NCI-H1417 (cell line): ENCODE measurements at regions not wholly inside any gene's neighbourhood (a gene's known extent, or its start where the extent isn't known, plus 50 kb on each side); places are given as distances from the start of the nearest gene placed in this dataset.
"Not testable (repeated sequence)": the region's sequence is repeated elsewhere in the genome, so short reads cannot be mapped to it uniquely, and the experiment has no call there.

Source experiments
- DNase-seq, 3 experiments: peaks; one replicate each; lab custom pipeline; 2025; lab: John Stamatoyannopoulos, UW

DNA sequence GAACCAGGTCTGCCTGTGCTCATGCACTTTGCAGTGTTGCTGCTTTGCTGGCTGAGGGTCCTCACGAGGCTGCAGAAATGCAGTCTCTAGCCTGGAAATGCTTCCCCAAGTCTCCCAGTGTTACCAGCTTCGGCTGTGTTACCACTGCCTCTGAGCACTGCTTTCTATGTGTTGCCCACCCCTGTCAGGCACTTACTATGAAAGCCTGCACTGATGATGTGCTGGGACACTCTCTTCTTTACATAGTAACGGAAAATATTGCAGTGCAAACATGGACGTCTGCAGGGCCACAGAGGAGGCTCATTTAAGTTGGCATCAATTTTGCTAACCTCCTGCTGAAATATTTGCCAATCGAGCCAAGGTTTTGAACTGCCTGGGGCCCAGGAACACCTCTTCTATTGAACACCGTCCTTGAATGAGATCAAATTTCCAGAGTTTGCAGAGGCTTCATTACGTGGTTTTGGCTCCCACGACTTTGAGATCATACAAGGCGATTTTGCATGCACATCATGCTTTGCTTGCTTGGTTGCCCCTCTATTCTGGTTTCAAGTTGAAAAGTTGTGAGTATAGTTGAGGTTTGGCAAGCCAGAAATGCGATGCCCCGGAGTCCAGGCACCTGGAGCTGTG lies 404.7 kb upstream of the PODXL start:
- peak in 2 of 3 experiments; percentile 28 to 54 for DNase-seq

DNA sequence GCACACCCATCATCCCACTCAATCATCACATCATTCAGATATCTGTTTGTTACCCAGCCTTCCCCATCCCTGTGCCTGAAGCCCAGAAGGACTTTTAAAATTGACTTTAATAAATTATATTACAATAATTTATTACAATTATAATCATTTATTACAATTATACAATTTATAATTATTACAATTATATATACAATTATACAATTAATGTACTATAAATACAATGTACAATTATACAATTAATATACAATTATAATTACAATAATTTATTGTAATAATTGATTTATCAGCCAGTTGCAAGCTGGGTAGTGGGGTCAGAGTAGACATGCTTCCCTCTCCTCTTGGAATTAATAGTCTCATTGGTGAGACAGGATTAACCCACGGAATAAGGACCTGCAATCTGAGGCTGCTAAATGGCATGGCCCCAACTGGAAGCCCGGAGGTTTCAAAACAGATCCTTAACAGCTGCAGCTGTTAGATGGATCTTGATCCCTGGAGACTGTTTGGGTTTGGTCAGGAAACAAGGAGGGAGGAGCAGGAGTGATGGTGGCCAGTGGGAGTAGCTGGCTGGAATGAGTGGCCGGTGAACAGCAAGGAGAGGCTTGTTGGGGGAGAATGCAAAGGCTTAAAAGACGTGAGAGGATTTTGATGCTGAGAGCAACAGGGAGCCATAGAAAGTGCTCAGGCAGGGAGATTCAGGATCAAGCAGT lies 402.8 kb upstream of the PODXL start:
- DNase-seq, result no peak

DNA sequence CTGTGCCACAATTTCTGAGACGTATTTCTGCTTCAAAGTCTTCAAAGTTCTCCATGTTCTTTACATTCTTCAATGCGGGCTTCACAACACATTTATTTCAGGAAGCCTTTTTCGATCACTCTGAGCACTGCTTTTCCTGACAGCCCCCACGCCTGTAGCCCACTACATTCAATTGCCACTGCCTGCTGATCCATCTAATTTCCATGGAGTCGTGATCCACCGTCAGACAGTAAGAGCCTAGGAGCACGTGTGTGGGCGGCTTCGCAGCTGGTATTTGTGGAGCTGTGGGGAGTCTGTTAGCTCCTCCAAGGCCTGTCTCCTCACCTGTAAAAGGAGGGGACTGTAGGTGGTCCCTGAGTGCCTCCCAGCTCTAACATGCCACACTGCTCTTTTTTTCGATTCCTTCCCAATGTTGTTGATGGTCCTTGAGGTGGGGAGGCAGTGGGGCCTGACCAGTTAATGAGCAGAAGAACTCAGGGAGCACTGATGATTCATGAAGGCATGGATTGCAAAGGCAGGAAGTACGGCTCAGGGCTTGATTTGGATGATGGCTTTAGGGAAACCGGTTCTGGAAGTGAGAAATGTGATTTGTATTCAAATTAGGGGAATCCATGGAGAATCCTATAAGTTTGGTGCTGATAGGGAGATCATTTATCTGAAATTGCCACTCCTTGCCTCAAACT lies 401.1 kb upstream of the PODXL start:
- no peak for DNase-seq

DNA sequence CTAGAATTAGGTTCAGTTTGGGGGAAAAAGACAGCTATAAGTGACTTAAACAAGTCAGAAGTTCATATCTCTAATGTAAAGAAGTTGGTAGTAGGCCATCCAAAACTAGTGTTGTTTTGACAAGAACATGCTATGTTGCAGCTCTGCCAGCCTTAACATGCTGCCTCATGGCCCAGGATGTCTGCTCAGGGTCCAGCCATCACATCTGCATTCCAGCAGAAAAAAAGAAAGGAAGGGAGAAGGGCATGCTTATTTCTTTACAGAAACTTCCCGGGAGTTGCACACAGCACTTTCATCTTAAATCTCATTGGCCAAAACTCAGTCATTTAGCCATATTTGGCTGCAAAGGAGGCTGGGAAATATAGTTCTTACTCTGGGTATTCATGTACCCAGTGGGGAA lies 400.4 kb upstream of the PODXL start:
- no peak for DNase-seq

DNA sequence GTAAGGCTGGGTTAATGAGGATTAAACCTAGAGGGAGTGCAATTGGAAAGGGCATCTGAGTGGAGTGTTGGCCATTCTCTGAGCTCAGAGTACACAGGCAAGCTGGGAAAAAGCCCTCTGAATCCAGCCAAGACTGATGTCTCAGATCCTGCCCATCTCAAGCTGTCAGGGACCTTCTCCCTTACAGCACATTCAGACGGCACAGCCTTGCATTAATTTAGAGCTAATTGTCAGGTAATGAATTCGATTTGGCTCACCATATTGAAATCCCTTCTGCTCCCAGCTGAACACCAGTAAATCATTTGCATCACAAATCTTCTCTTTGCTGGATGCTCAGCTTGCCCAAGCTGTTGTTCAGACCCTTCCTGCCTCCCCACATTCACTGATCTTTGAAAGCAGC lies 399.3 kb upstream of the PODXL start:
- DNase-seq, result no peak

DNA sequence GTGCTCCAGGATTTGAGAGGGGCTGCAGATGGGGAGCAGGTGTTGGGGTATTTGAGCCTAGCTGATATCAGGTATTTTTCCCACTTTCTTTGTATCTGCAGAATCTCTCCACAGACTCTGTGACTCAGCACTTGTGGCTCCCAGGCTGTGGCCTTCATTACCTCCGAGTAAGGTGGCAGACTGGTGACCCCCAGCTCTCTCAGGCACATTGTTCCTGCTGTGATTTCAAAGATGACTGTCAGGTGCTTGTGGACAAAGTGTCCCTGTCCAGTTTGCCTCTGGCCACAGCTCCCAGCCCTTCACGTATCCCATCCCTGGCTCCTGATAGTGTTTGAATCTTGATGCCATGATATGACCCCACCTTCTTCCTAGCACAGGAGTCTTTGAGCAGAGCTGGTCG lies 396.8 kb upstream of the PODXL start:
- DNase-seq, result no peak

DNA sequence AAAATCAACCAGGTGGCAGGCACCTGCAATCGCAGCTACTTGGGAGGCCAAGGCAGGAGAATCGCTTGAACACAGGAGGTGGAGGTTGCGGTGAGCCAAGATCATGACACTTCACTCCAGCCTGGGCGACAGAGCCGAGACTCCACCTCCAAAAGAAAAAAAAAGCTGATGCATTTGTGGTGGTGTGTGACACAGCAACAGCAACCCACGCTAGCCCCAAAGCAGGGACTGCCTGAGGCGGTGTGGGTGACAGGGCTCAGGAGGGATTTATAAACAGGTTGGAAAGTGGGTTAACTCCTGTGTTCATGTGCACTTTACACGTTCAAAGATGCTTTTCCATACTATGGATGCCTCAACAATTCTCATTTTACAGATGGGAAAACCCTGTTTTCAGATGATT lies 395.9 kb upstream of the PODXL start:
- no peak for DNase-seq

DNA sequence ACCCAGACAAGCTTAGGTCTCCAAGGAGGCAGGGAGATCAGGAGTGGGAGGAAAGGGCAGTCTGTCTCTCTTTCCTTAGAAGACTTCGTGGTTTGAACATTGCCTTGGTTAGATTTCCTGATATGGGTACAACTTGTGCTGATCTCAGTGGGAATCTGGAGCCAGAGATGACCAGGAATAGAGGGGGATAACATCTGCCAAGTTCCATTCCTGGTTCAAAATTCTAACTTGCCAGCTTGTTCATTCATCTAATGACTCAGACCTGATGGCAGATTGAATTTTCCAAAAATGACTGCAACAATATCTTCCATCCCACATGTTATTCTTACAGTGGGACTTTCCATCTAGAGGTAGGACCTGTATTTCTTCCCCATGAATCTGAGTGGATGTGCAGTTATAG lies 394.3 kb upstream of the PODXL start:
- DNase-seq, result no peak

DNA sequence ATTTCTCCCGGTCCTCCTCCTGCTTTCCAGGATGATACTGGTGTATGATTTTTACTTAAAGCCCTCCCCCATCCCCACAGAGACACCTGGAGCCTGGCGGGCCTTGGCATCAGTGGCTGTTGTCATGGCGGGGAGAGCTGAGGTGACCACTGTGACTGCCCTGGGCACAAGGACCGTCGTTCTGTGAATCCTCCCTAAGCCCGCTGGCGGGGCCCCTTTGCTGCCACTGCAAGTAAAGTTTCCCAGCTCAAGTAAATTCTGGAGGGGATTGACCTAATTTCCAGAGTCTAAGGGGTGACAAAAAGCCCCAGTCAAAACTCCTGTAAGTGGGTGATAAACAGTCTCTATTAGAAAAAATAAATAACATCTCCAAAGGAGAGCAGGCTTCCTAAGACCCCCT lies 393.2 kb upstream of the PODXL start:
- no peak for DNase-seq

DNA sequence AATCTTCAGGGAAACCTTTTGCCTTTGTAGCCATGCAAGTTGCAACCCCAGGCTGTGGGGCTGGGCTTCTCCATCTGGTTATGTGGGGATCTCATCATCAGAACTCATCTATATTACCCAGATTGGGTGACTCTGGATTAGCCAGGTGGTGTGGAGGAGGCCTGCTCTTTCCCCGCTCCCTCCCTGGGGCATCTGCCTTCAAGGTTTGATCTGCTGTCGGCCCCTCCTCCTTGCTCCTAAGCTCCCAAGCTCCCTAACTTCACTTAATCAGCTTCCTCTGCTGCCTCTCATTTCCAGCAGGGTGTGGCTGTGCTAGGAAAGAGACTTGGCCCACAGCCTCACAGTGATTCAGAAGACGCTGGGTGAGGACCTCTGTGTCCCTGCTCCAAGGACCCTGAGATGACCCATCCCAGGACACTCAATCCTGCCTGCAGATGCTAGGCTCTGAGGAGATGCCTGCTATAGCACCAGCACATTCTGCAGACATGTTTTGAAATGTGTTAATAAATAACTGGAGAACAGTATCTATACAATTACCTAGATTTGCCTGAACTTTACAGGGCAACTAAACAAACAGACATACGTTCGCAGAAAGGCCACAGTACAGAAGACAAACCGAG lies 392.1 kb upstream of the PODXL start:
- no peak for DNase-seq

DNA sequence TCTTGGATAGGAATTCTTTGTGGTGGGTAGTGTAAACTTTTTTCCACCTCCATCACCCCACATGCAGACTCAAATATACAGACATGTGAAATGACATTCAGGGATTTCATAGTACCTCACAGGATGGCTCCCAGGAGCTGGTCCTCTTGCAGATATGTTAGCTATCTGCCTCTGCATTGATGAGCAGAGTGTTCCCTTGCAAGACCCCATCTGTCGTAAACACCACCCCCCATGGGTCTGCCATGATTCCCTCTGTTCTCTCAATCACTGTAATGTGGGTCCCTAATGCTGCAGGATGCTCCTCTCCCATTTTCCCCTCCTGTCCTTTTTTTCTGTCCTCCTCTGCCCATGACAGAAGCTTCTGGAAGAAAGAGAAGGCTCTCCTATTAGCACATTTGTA lies 391.2 kb upstream of the PODXL start:
- DNase-seq, result no peak

DNA sequence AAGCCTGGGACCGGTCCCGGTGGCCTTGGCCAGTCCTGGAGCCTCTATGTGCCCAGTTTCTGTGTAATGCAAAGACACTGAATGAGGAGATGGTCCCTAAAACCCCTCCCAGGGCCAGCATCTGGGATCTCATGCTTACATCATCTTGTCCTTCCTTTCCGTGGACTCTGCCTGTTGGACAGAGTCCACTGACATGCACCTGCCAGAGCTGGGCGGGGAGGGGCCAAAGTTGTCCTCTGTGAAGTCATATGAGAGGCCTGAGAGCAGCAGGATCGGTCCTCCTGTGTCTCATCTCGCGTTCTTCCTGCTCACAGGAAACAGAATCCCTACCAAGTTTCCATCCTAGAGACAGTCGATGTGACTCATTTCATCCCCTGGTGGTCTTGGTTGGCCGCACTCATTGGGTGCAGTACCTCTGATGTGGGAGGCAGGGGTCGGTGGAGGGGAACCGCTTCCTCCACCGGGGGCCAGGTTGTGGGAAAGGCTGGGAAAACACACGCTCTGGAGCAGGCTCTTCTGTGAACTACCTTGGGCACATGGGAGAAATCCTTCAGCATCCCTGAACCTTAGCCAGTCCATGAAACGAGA lies 389.6 kb upstream of the PODXL start:
- DNase-seq, result peak in 1 of 3 experiments; percentile 31

DNA sequence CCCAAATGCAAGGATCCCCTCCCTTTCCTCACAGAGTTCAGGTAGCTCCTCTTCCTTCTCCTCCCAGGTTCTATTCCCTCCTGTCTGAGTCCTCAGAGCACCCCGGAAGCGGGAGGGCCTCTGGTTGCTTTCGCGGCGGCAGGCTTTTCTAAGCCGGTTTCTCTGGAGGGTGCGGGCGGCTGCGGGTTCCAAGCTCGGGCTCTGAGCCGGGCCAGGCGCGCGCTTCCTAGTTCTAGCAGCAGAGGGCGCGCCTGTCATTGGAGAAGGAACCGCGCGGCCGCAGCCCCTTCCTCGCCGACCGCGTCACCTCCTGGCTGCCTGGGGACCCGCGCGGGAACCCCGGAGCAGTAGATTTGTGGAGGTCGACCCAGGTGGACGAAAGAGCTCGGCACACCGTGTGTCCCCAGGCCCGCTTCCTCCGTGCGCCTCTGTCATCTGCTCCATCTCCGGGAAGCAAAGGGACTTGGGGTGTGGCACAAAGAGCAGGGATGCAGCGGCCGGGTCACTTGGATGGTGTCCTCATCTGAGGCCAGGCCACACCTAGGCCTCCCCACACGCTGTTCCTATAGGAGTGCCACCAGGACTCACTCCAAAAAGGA lies 389.0 kb upstream of the PODXL start:
- DNase-seq, result peak; percentile 68 to 79 (median 71)

DNA sequence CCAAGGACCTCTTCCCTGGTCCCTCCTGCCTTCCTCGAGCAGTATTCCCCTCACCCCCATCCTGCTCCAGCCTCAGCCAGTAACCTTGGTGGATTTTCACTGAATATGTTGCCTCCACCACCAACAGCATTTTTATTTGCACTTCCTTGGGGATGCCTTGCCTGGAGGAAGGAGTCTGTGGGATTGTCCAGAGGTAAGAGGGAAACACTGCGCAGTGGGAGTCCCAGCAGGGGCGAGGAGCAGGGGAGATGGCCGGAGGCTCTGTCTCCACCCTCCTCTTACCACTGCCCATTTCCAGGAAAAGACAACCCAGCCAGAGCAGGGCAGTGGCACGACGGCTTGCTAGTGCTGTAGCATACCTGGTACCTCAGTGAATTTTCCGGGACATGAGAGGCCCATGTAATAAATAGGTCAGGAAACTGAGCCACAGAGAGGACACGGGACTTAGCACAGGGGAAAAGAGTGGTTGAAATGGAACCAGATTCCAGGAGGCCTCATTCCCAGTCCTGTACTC lies 388.2 kb upstream of the PODXL start:
- DNase-seq, result no peak

DNA sequence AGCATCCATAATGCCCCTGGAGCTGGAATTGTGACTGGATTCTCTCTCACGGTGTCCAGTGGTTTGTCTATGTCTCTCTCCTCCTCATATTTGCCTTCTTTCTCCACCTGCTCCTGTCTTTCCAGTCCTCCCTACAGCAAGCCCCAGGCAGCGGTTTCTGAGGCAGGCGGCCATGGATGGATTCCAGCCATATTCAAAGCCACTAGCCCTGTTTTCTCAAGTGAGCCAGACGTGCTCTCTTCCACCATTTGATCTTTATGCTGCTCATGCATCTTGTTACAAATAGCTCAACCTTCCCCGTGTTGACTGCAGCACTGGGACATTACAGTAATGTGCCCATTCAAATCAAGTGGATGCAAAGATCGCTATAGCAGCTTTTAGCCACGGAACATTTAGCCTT lies 387.2 kb upstream of the PODXL start:
- DNase-seq, result peak in 1 of 3 experiments; percentile 96

DNA sequence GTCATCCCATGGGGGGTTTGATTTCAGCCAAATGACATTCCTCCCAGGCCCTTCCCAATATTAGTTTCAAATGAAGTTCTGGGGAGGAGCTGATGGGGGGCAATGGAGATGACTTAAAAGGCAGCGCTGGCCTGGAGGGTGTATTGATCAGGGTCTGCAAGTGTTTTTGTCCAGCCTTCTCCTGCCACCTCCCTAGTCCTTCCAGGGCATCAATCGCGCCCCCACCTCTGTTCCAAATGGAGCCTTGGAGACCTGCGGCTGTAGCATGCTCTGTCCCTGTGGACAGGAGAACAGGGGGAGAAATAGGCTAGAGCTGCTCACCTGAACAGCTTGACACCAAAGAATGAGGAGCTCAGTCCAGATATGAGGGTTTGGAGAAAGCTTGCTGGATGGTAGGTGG lies 386.8 kb upstream of the PODXL start:
- DNase-seq, result no peak

DNA sequence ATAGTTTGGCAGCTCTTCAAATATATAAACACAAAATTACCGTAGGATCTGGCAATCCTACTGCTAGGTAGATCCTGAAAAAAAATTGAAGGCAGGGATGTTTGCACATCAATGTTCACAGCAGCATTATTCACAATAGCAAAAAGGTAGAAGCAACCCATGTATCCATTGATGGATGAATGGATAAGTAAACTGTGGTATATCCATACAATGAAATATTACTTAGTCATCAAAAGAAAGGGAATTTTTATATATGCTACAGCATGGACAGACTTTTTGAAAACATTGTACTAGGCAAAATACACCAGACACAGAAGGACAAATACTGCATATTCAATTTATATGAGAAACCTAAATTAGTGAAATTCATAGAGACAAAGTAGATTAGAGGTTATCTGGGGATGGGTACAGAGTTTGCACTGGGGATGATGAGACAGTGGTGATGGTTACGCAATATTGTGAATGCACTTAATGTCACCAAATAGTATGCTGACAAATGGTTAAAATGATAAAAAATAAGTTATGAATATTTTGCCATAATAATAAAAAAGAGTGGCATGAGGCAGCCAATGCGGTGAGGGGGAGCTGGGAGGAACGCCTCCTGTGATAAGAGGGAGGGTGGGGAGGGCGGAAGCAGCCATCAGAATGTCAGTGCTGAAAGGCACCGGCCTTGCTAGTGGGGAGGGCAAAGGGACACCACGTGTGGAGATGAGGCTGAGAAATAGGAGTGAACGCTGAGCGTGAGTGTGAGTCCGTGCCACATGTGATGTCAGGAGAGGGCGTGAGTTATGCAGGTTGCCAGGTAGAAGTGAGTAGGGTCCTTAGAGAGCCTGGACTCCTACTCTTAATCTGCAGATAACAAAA lies 386.1 kb upstream of the PODXL start:
- no peak for DNase-seq

DNA sequence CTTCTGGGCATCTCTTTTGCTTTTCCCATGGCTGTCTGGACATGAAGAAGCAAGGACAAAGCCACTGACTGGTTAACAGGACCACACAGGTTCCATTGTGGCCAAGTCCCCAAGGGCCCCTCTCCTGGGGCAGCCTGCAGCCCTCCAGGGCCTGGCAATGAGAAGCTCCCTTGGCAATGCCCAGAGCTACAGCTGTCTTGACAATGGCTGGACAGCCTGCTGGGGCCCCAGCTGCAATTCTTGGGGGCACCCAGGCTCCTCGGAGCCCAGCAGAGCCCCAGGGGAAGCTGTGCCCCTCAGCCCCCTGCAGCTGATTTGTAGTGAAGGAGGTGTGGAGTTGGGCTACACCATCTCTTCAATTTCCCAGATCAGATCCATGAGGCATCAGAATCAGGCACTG lies 384.9 kb upstream of the PODXL start:
- DNase-seq, result no peak

DNA sequence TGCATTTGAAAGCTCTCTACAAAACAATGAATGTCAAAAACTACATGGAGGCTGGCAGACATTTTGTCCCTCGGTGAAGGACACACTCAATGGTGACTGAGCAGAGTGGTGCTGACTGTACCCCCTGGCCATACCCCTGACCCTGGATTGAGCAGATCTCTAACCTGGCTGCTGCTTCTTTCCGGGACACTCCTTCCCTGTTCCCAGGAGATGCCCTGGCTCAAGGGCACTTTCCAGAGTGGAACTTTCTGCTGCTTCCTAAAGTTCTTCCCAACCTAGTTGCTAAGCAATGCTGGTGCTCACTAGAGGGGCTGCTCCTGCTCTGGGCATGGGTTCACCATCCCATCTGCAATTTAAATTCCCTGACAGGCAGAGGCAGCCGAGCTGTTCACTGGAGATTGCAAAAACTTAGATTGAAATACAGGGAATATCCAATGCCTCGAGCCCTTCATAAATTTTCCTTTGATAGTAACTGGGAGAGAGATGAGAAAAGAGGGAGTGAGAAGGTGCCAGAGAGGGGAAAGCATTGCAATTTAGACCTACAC lies 384.3 kb upstream of the PODXL start:
- DNase-seq, result no peak

DNA sequence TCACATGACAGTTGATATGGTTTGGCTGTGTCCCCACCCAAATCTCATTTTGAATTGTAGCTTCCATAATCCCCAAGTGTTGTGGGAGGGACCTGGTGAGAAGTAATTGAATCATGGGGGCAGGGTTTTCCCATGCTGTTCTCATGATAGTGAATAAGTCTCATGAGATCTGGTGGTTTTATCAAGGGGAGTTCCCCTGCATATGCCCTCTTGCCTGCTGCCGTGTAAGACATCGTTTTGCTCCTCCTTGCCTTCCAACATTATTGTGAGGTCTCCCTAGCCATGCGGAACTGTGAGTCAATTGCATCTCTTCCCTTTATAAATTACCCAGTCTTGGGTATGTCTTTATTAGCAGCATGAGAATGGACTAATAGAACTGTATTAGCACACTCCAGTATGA lies 382.4 kb upstream of the PODXL start:
- not testable (repeated sequence) for DNase-seq

DNA sequence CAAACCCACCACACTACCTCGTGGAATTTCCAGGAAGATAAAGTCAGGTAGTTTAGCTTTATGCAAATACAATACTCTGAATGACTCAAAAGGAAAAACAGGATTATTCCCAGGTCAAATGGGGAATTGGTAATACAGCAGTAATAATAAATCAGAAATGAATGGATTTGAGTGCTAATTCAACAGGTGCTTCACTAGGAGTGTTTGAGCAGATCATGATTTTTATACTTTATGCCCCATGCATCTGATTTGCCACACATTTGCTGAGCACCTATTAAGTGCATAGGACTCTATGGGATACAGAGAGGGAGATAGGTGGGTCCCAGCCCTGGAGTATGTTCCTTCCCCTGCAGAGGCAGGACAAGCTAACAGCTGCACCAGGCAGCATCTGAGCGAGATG lies 381.4 kb upstream of the PODXL start:
- DNase-seq, result no peak
